Fibroblast of lung (primary cell): ENCODE measurements at regions not wholly inside any gene's neighbourhood (a gene's known extent, or its start where the extent isn't known, plus 50 kb on each side); places are given as distances from the start of the nearest gene placed in this dataset.

Experiments
- CTCF ChIP-seq, 2 donors: IDR thresholded peaks in 1 of 2; conservative IDR thresholded peaks in 1 of 2; 1 replicate in 1 of 2; 2 replicates in 1 of 2; pipeline ENCODE4 v1.5.1; 2011 to 2012; ENCODE audit warnings: low read length in 2 of 2, control low read depth in 1 of 2, inconsistent platforms in 1 of 2, low read depth in 1 of 2, mild to moderate bottlenecking in 1 of 2
- EZH2 ChIP-seq: IDR thresholded peaks from 2 replicates; pipeline ENCODE4 v1.5.1; 2012; ENCODE audit warnings: low read length, control low read depth, mild to moderate bottlenecking; ENCODE audit errors: missing control alignments

DNA sequence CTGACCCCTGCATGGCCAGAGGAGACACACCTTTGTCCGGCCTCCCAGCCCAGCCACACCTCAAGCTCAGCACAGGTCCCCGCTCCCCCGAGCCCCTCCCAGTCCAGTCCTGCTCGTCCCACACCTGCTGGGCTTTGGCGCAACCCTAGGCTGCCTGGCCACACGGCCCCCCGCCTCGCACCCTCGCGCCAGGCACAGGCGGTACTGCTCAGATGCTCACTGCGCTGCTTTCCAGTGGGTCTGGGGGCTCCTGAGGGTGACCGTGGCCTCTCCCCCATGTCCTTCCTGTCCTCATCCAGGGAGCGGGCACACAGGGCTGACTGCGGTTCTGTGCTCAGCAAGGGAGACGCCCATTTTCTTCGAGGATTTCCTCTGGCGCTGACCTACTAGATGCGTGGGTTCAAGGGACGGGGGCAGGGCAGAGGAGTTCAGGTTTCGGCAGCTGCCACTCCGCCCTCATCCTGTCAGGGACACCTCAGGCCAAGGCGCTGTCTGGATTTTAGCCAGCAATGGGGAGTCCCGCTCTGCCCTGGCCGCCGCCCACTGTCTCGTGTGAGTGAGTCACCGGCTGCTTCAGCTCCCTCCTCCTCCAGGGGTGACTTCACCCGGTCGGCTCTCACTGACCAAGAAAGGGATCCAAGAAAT, 118.0 kb upstream of the ZNF469 start:
- TF ChIP-seq CTCF (conservative IDR thresholded peaks at IDR 0.05 in 1 of 2, IDR thresholded peaks at IDR 0.05 in 1 of 2; ENCODE audit: low read depth in 1 of 2, low read length in 2 of 2): no peak
- TF ChIP-seq EZH2: no peak
